OCI-LY1 (cell line): ENCODE measurements at regions not wholly inside any gene's neighbourhood (a gene's known extent, or its start where the extent isn't known, plus 50 kb on each side); places are given as distances from the start of the nearest gene placed in this dataset.

Experiments used
- CTCF ChIP-seq: fragments of 200-600 bp; sonication (generic), shearing (Covaris generic); IDR thresholded peaks from 2 replicates; pipeline ENCODE4 v1.5.1; 2017; ENCODE audit warnings: mild to moderate bottlenecking, antibody characterized with exemption, low read length, moderate library complexity, mixed read lengths
- EZH2 ChIP-seq: fragments of 200-600 bp; sonication (generic), shearing (Covaris generic); IDR thresholded peaks from 2 replicates; pipeline ENCODE4 v1.8.0; 2017; ENCODE audit warnings: borderline replicate concordance, mixed run types, mild to moderate bottlenecking, antibody characterized with exemption, low read length, moderate library complexity, mixed read lengths

- TF ChIP-seq CTCF (no peak), EZH2 (no peak)
These were observed 534.3 kb upstream of the ACVR2A start for GRCh38 chr2:147310335-147311057.
